ENCODE measurements at regions not wholly inside any gene's neighbourhood (a gene's known extent, or its start where the extent isn't known, plus 50 kb on each side); places are given as distances from the start of the nearest gene placed in this dataset.

- Histone ChIP-seq H3K36me3 (ENCODE audit: control insufficient read depth, insufficient read depth, low read length) (no peaks in the 10 kb centered on the region), H3K4me1 (ENCODE audit: control insufficient read depth, insufficient read depth, low read length) (no peaks in the 10 kb centered on the region), H3K27me3 (ENCODE audit: control insufficient read depth, insufficient read depth, low read length) (no peaks in the 10 kb centered on the region), H3K4me3 (ENCODE audit: low read depth in 2 of 2, low read length in 2 of 2) (no peak overlapping the region), H3K9me3 (ENCODE audit: control insufficient read depth, insufficient read depth, low read depth, low read length) (no peaks in the 10 kb centered on the region), H3K27ac (ENCODE audit: low read length) (no peak overlapping the region)
- intact Hi-C loops (cut with micrococcal nuclease; ENCODE audit: unreplicated experiment) (no loop called here), in situ Hi-C loops (cut with HindIII; ENCODE audit: low pct_unique_long_range_greater_than_20kb, low sequenced_read_pairs) (no loop called here)
- ChIA-PET POLR2A (no interaction called here), CTCF (no interaction called here)
- DNase-seq (ENCODE audit: low read depth, low spot score) (no peak), ATAC-seq (no peak)
- TF ChIP-seq TCF7L2 (IDR thresholded peaks at IDR 0.05; ENCODE audit: low read depth, low read length), result no peak
- TF ChIP-seq POLR2AphosphoS5 (IDR thresholded peaks at IDR 0.05; ENCODE audit: low read depth, low read length), result no peak
- no peak for TF ChIP-seq CTCF (IDR thresholded peaks at IDR 0.05)
- TF ChIP-seq REST (IDR thresholded peaks at IDR 0.05; ENCODE audit: insufficient read depth in 1 of 2, low read depth in 2 of 2, low read length in 1 of 2), result no peak
- no peak for TF ChIP-seq SIN3A (IDR thresholded peaks at IDR 0.05; ENCODE audit: borderline replicate concordance, insufficient read depth, low read depth, low read length)
- no TSS peak for BruUV-seq (replicated peaks)
Observed at GRCh38 chr16:58824201-58824600, 90.1 kb upstream of the GOT2 start.

- ATAC-seq (no peak), DNase-seq (ENCODE audit: low read depth, low spot score) (no peak)
- H3K27me3 ChIP-seq (ENCODE audit: control insufficient read depth, insufficient read depth, low read length), result no peaks in the 10 kb centered on the region; the same call in 1 of the 2 replicates
- H3K36me3 ChIP-seq (ENCODE audit: control insufficient read depth, insufficient read depth, low read length), result no peaks in the 10 kb centered on the region
- no TSS peak for BruUV-seq (replicated peaks)
- no peak for TF ChIP-seq TCF7L2 (IDR thresholded peaks at IDR 0.05; ENCODE audit: low read depth, low read length)
- TF ChIP-seq POLR2AphosphoS5 (IDR thresholded peaks at IDR 0.05; ENCODE audit: low read depth, low read length), result no peak
- no peak for TF ChIP-seq REST (IDR thresholded peaks at IDR 0.05; ENCODE audit: insufficient read depth in 1 of 2, low read depth in 2 of 2, low read length in 1 of 2)
- in situ Hi-C loops (cut with HindIII; ENCODE audit: low pct_unique_long_range_greater_than_20kb, low sequenced_read_pairs), result no loop called here
- no peaks in the 10 kb centered on the region for H3K4me1 ChIP-seq (ENCODE audit: control insufficient read depth, insufficient read depth, low read length)
- intact Hi-C loops (cut with micrococcal nuclease; ENCODE audit: unreplicated experiment), result no loop called here
- ChIA-PET POLR2A (no interaction called here), CTCF (no interaction called here)
- no peak overlapping the region for H3K27ac ChIP-seq (ENCODE audit: low read length)
- no peak overlapping the region for H3K4me3 ChIP-seq (ENCODE audit: low read depth in 2 of 2, low read length in 2 of 2)
- no peaks in the 10 kb centered on the region for H3K9me3 ChIP-seq (ENCODE audit: control insufficient read depth, insufficient read depth, low read depth, low read length)
Observed at GRCh38 chr16:58821886-58822285, 87.8 kb upstream of the GOT2 start.

All from Panc1 (cell line).